ENCODE measurements at regions not wholly inside any gene's neighbourhood (a gene's known extent, or its start where the extent isn't known, plus 50 kb on each side); places are given as distances from the start of the nearest gene placed in this dataset.

GRCh38 chr9:38338342-38339018 lies 54.0 kb upstream of the ALDH1B1 start (continued):
- TF ChIP-seq BCL3 (IDR thresholded peaks at IDR 0.05) (no peak), ELK1 (IDR thresholded peaks at IDR 0.05; ENCODE audit: low read depth, low read length) (no peak), RAD21 (conservative IDR thresholded peaks at IDR 0.05 in 1 of 2, IDR thresholded peaks at IDR 0.05 in 1 of 2) (no peak)

- H3K4me1 ChIP-seq, result peaks cover 5% of the 10 kb centered on the region; the same call in 1 of the 3 replicates
- ATAC-seq (no peak), DNase-seq (ENCODE audit: low read depth in 1 of 2, low spot score in 1 of 2) (no peak), FAIRE-seq (no peak)
- TF ChIP-seq USF2 (IDR thresholded peaks at IDR 0.05), result no peak
- TF ChIP-seq POLR2A (IDR thresholded peaks at IDR 0.05; ENCODE audit: low read length), result no peak
- no peak for TF ChIP-seq REST (IDR thresholded peaks at IDR 0.05)
- TF ChIP-seq HES2 (IDR thresholded peaks at IDR 0.05), result no peak
- TF ChIP-seq MAX (IDR thresholded peaks at IDR 0.05), result no peak
- no peak for TF ChIP-seq GATA3 (IDR thresholded peaks at IDR 0.05; ENCODE audit: borderline replicate concordance)
- TF ChIP-seq ZSCAN20 (CRISPR knock-in tag; IDR thresholded peaks at IDR 0.05), result no peak
- no peak for TF ChIP-seq BCL3 (IDR thresholded peaks at IDR 0.05)
- TF ChIP-seq MAZ (IDR thresholded peaks at IDR 0.05; ENCODE audit: borderline replicate concordance, low read depth, low read length), result no peak
- ChIA-PET POLR2A (no interaction called here), CTCF (interaction anchor here (2.3 to 3.2 kb wide), 2 partner anchors 25 to 250 kb away, joined by 10 to 12 read pairs; no protein-coding TSS in a partner anchor)
- H3K9me3 ChIP-seq, result no peaks in the 10 kb centered on the region
- H3K4me2 ChIP-seq, result no peak overlapping the region
- H3K27ac ChIP-seq, result no peak overlapping the region
- H3K4me3 ChIP-seq, result no peak overlapping the region
- WGBS (ENCODE audit: missing lambda C conversion rate), result 71% methylated on average over 9 of the region's 9 CpGs
Observed at GRCh38 chr9:38337706-38338264, 54.7 kb upstream of the ALDH1B1 start.

- H3K4me2 ChIP-seq, result no peak overlapping the region
- no peak for FAIRE-seq
- H3K27ac ChIP-seq, result no peak overlapping the region
- H3K4me1 ChIP-seq, result peaks cover 5% of the 10 kb centered on the region; the same call in 1 of the 3 replicates
- no peak for TF ChIP-seq POLR2A (IDR thresholded peaks at IDR 0.05; ENCODE audit: low read length)
- no peak for TF ChIP-seq HMGXB4 (CRISPR knock-in tag; IDR thresholded peaks at IDR 0.05; ENCODE audit: borderline replicate concordance)
- TF ChIP-seq CHD4 (IDR thresholded peaks at IDR 0.05; ENCODE audit: borderline replicate concordance), result no peak
- no peak for TF ChIP-seq RCOR1 (IDR thresholded peaks at IDR 0.05; ENCODE audit: low read depth, low read length)
- TF ChIP-seq SREBF2 (IDR thresholded peaks at IDR 0.05), result no peak
- no peak for ATAC-seq
- 82% methylated on average over 7 of the region's 7 CpGs for WGBS (ENCODE audit: missing lambda C conversion rate)
- POLR2A ChIA-PET, result no interaction called here
- no peaks in the 10 kb centered on the region for H3K9me3 ChIP-seq
- CTCF ChIA-PET, result interaction anchor here (2.3 kb wide), 1 partner anchor 249 kb away, joined by 10 read pairs; no protein-coding TSS in a partner anchor
- DNase-seq (ENCODE audit: low read depth in 1 of 2, low spot score in 1 of 2), result no peak
- no peak overlapping the region for H3K4me3 ChIP-seq
Observed at GRCh38 chr9:38337181-38337580, 55.3 kb upstream of the ALDH1B1 start.

Measured in A549 (cell line).